Mucosa of descending colon (tissue), 3 donors: ENCODE measurements at regions not wholly inside any gene's neighbourhood (a gene's known extent, or its start where the extent isn't known, plus 50 kb on each side); places are given as distances from the start of the nearest gene placed in this dataset.

Experiments used
- ATAC-seq: fragments of 200-7000 bp; cut with Tn5 transposase; one replicate; pipeline ENCODE4 v1.9.1; 2020; ENCODE audit warnings: mild to moderate bottlenecking, moderate library complexity
- DNase-seq, 3 donors: peaks; one replicate each; pipeline ENCODE4 v3.0.0-alpha.2; 2020
- H3K36me3 ChIP-seq: fragments of 200-600 bp; one replicate; pipeline ENCODE4 v1.8.0; 2021; ENCODE audit warnings: low read depth, mild to moderate bottlenecking
- H3K4me1 ChIP-seq: fragments of 200-600 bp; one replicate; pipeline ENCODE4 v1.8.0; 2021; ENCODE audit warnings: low read depth, mild to moderate bottlenecking
- H3K4me3 ChIP-seq: fragments of 200-600 bp; one replicate; pipeline ENCODE4 v1.8.0; 2021; ENCODE audit warnings: mild to moderate bottlenecking
- H3K9me3 ChIP-seq: fragments of 200-600 bp; one replicate; pipeline ENCODE4 v1.8.0; 2021; ENCODE audit warnings: mild to moderate bottlenecking
- CTCF ChIP-seq: fragments of 200-600 bp; IDR thresholded peaks from one replicate; pipeline ENCODE4 v1.8.0; 2022; ENCODE audit warnings: antibody characterized with exemption, mild to moderate bottlenecking
- intact Hi-C, 2 donors: fragments of 100-400 bp; cut with DNase I in 1 of 2; cut with micrococcal nuclease in 1 of 2; formaldehyde crosslinking; loops; one replicate each; pipeline versions ENCODE4 v1.11.0 to v1.11.1; 2022; cut with DNase I, micrococcal nuclease
- donor health status: DM: no; HTN: no; CAD: no; lungs with moderate emphysema.
- donor health status: DM: no; HTN: no; CAD: no.
- donor health status: DM: no; HTN: yes; CAD: no.

- TF ChIP-seq CTCF = no peak
- intact Hi-C loops = no loop called here
- no peaks in the 10 kb centered on the region for H3K36me3 ChIP-seq
- H3K9me3 ChIP-seq = no peaks in the 10 kb centered on the region
- H3K4me1 ChIP-seq = no peaks in the 10 kb centered on the region
- no peak for ATAC-seq
- DNase-seq = no peak
- H3K4me3 ChIP-seq = no peak overlapping the region
Measured at GRCh38 chr2:64225491-64225890, 81.3 kb upstream of the PELI1 start.

GRCh38 chr2:64226611-64227010 lies 82.4 kb upstream of the PELI1 start:
- Histone ChIP-seq H3K36me3 (no peaks in the 10 kb centered on the region), H3K4me1 (no peaks in the 10 kb centered on the region), H3K4me3 (no peak overlapping the region), H3K9me3 (no peaks in the 10 kb centered on the region)
- DNase-seq (no peak), ATAC-seq (no peak)
- intact Hi-C loops = no loop called here
- no peak for TF ChIP-seq CTCF

- H3K9me3 ChIP-seq = no peaks in the 10 kb centered on the region
- intact Hi-C loops = no loop called here
- no peak for TF ChIP-seq CTCF
- H3K36me3 ChIP-seq = no peaks in the 10 kb centered on the region
- no peaks in the 10 kb centered on the region for H3K4me1 ChIP-seq
- no peak overlapping the region for H3K4me3 ChIP-seq
- DNase-seq (no peak), ATAC-seq (no peak)
Measured at GRCh38 chr2:64227603-64228125, 83.4 kb upstream of the PELI1 start.

- intact Hi-C loops = no loop called here
- Histone ChIP-seq H3K36me3 (no peaks in the 10 kb centered on the region), H3K4me1 (no peaks in the 10 kb centered on the region), H3K9me3 (no peaks in the 10 kb centered on the region), H3K4me3 (peak overlapping the region; percentile 10)
- peak; percentile 98 for ATAC-seq
- peak; percentile 85 to 88 (median 87) for DNase-seq
- no peak for TF ChIP-seq CTCF
Measured at GRCh38 chr2:64228126-64228678, 84.0 kb upstream of the PELI1 start.

GRCh38 chr2:64228918-64229317 lies 84.7 kb upstream of the PELI1 start:
- TF ChIP-seq CTCF = no peak
- Histone ChIP-seq H3K4me1 (no peaks in the 10 kb centered on the region), H3K36me3 (no peaks in the 10 kb centered on the region), H3K4me3 (no peak overlapping the region), H3K9me3 (no peaks in the 10 kb centered on the region)
- no peak for ATAC-seq
- intact Hi-C loops = no loop called here
- DNase-seq = no peak

- no peak for DNase-seq
- no peak overlapping the region for H3K4me3 ChIP-seq
- H3K9me3 ChIP-seq = no peaks in the 10 kb centered on the region
- H3K4me1 ChIP-seq = no peaks in the 10 kb centered on the region
- no peak for TF ChIP-seq CTCF
- intact Hi-C loops = no loop called here
- no peaks in the 10 kb centered on the region for H3K36me3 ChIP-seq
- no peak for ATAC-seq
Measured at GRCh38 chr2:64230540-64230939, 86.3 kb upstream of the PELI1 start.
